GM21447 (cell line): ENCODE measurements at regions not wholly inside any gene's neighbourhood (a gene's known extent, or its start where the extent isn't known, plus 50 kb on each side); places are given as distances from the start of the nearest gene placed in this dataset.

Experiments used
- ATAC-seq: cut with Tn5 transposase; IDR thresholded peaks from one replicate; pipeline ENCODE4 v1.9.1; 2021; ENCODE audit not compliant: unreplicated experiment

- no peak for ATAC-seq
Observed at GRCh38 chr22:48135592-48135991, 1373.1 kb downstream of the TBC1D22A start.

- no peak for ATAC-seq
Observed at GRCh38 chr22:48125416-48125815, 1363.0 kb downstream of the TBC1D22A start.

GRCh38 chr22:48121984-48122383 lies 1359.5 kb downstream of the TBC1D22A start:
- no peak for ATAC-seq

- no peak for ATAC-seq
Observed at GRCh38 chr22:48118654-48119053, 1356.2 kb downstream of the TBC1D22A start.

GRCh38 chr22:48116871-48117270 lies 1354.4 kb downstream of the TBC1D22A start:
- ATAC-seq = no peak

- ATAC-seq = no peak
Observed at GRCh38 chr22:48112687-48113521, 1350.5 kb downstream of the TBC1D22A start.

- ATAC-seq = no peak
Observed at GRCh38 chr22:48106715-48107259, 1344.3 kb downstream of the TBC1D22A start.

- ATAC-seq = no peak
Observed at GRCh38 chr22:48106215-48106614, 1343.8 kb downstream of the TBC1D22A start.

- ATAC-seq = no peak
Observed at GRCh38 chr22:48105259-48105658, 1342.8 kb downstream of the TBC1D22A start.

- ATAC-seq = no peak
Observed at GRCh38 chr22:48104766-48105165, 1342.3 kb downstream of the TBC1D22A start.

- no peak for ATAC-seq
Observed at GRCh38 chr22:48104102-48104738, 1341.8 kb downstream of the TBC1D22A start.

GRCh38 chr22:48103126-48103875 lies 1340.9 kb downstream of the TBC1D22A start:
- ATAC-seq = no peak

- no peak for ATAC-seq
Observed at GRCh38 chr22:48102581-48102980, 1340.1 kb downstream of the TBC1D22A start.

GRCh38 chr22:48101704-48102103 lies 1339.3 kb downstream of the TBC1D22A start:
- ATAC-seq = no peak

- ATAC-seq = no peak
Observed at GRCh38 chr22:48100685-48101417, 1338.4 kb downstream of the TBC1D22A start.

- ATAC-seq = no peak
Observed at GRCh38 chr22:48099671-48100070, 1337.2 kb downstream of the TBC1D22A start.

GRCh38 chr22:48099251-48099650 lies 1336.8 kb downstream of the TBC1D22A start:
- no peak for ATAC-seq

- ATAC-seq = peak; percentile 28
Observed at GRCh38 chr22:48098921-48099245, 1336.4 kb downstream of the TBC1D22A start.

- ATAC-seq = peak; percentile 73
Observed at GRCh38 chr22:48098243-48098920, 1335.9 kb downstream of the TBC1D22A start.

GRCh38 chr22:48097723-48098122 lies 1335.3 kb downstream of the TBC1D22A start:
- peak; percentile 16 for ATAC-seq
